Lower lobe of right lung (tissue), 2 donors: ENCODE measurements at regions not wholly inside any gene's neighbourhood (a gene's known extent, or its start where the extent isn't known, plus 50 kb on each side); places are given as distances from the start of the nearest gene placed in this dataset.

Source experiments
- ATAC-seq, 2 donors: fragments of 200-7000 bp; cut with Tn5 transposase; one replicate each; pipeline ENCODE4 v1.9.1; 2020 to 2022; ENCODE audit warnings: mild to moderate bottlenecking in 2 of 2, moderate library complexity in 2 of 2
- DNase-seq: peaks from one replicate; pipeline ENCODE4 v3.0.0-alpha.2; 2020
- H3K27ac ChIP-seq: fragments of 200-600 bp; one replicate; pipeline ENCODE4 v1.8.0; 2022
- H3K27me3 ChIP-seq: fragments of 200-600 bp; one replicate; pipeline ENCODE4 v1.8.0; 2022; ENCODE audit warnings: low read depth
- H3K36me3 ChIP-seq: fragments of 200-600 bp; one replicate; pipeline ENCODE4 v1.8.0; 2022; ENCODE audit warnings: mild to moderate bottlenecking
- H3K4me1 ChIP-seq: fragments of 200-600 bp; one replicate; pipeline ENCODE4 v1.8.0; 2022
- H3K4me3 ChIP-seq: fragments of 200-600 bp; one replicate; pipeline ENCODE4 v1.8.0; 2022; ENCODE audit warnings: mild to moderate bottlenecking
- H3K9me3 ChIP-seq: fragments of 200-600 bp; one replicate; pipeline ENCODE4 v1.8.0; 2022
- CTCF ChIP-seq: fragments of 200-600 bp; IDR thresholded peaks from one replicate; pipeline ENCODE4 v1.8.0; 2022; ENCODE audit warnings: antibody characterized with exemption, mild to moderate bottlenecking
- intact Hi-C: fragments of 100-400 bp; cut with DNase I; formaldehyde crosslinking; loops from one replicate; pipeline ENCODE4 v1.11.0; 2022
- donor health status: DM: no; HTN: yes; CAD: no; lungs with severe emphysema.

GRCh38 chr20:50335866-50336265 lies 145.2 kb downstream of the CEBPB start:
- ATAC-seq = no peak
- Histone ChIP-seq H3K9me3 (no peaks in the 10 kb centered on the region), H3K27me3 (no peaks in the 10 kb centered on the region), H3K27ac (no peak overlapping the region), H3K4me3 (no peak overlapping the region), H3K4me1 (peaks cover 41% of the 10 kb centered on the region), H3K36me3 (no peaks in the 10 kb centered on the region)
- no peak for TF ChIP-seq CTCF
- intact Hi-C loops = no loop called here
- DNase-seq = no peak

- ATAC-seq (no peak), DNase-seq (no peak)
- Histone ChIP-seq H3K9me3 (no peaks in the 10 kb centered on the region), H3K27me3 (no peaks in the 10 kb centered on the region), H3K27ac (no peak overlapping the region), H3K4me3 (no peak overlapping the region), H3K4me1 (peaks cover 41% of the 10 kb centered on the region), H3K36me3 (no peaks in the 10 kb centered on the region)
- no peak for TF ChIP-seq CTCF
- intact Hi-C loops = no loop called here
Observed at GRCh38 chr20:50336661-50337060, 146.0 kb downstream of the CEBPB start.

- Histone ChIP-seq H3K27ac (peak overlapping the region; percentile 60), H3K36me3 (no peaks in the 10 kb centered on the region), H3K4me3 (no peak overlapping the region), H3K4me1 (peaks cover 31% of the 10 kb centered on the region), H3K27me3 (no peaks in the 10 kb centered on the region), H3K9me3 (no peaks in the 10 kb centered on the region)
- intact Hi-C loops = no loop called here
- no peak for ATAC-seq
- TF ChIP-seq CTCF = no peak
- DNase-seq = no peak
Observed at GRCh38 chr20:50337521-50338466, 147.2 kb downstream of the CEBPB start.

- intact Hi-C loops = no loop called here
- Histone ChIP-seq H3K27ac (peak overlapping the region; percentile 60), H3K9me3 (no peaks in the 10 kb centered on the region), H3K4me3 (no peak overlapping the region), H3K36me3 (no peaks in the 10 kb centered on the region), H3K4me1 (peaks cover 28% of the 10 kb centered on the region), H3K27me3 (no peaks in the 10 kb centered on the region)
- ATAC-seq (peak; percentile 21 to 47), DNase-seq (no peak)
- no peak for TF ChIP-seq CTCF
Observed at GRCh38 chr20:50338479-50339391, 148.1 kb downstream of the CEBPB start.

GRCh38 chr20:50339466-50339901 lies 148.9 kb downstream of the CEBPB start:
- H3K27ac ChIP-seq = peak overlapping the region; percentile 60
- H3K9me3 ChIP-seq = no peaks in the 10 kb centered on the region
- intact Hi-C loops = no loop called here
- no peak for DNase-seq
- H3K4me3 ChIP-seq = no peak overlapping the region
- no peaks in the 10 kb centered on the region for H3K36me3 ChIP-seq
- no peak for TF ChIP-seq CTCF
- H3K27me3 ChIP-seq = no peaks in the 10 kb centered on the region
- H3K4me1 ChIP-seq = peaks cover 35% of the 10 kb centered on the region
- no peak for ATAC-seq
